A549 (cell line): ENCODE measurements at regions not wholly inside any gene's neighbourhood (a gene's known extent, or its start where the extent isn't known, plus 50 kb on each side); places are given as distances from the start of the nearest gene placed in this dataset.
"Not testable (repeated sequence)": the region's sequence is repeated elsewhere in the genome, so short reads cannot be mapped to it uniquely, and the experiment has no call there.

Experiments
- ATAC-seq, 2 experiments: fragments of 200-7000 bp in 1 of 2; fragments of >200 bp in 1 of 2; cut with Nextera tagmentation in 1 of 2; cut with Tn5 transposase in 1 of 2; 3 replicates each; pipeline versions ENCODE4 v1.8.0 to v1.9.1; 2018 to 2020; ENCODE audit warnings: mild to moderate bottlenecking in 1 of 2, moderate library complexity in 1 of 2
- CTCF ChIA-PET: fragments of 300-600 bp; sonication (Branson Sonifier 250); formaldehyde crosslinking; extraction: SDS; loops from one replicate; lab custom pipeline; 2021; ENCODE audit warnings: antibody characterized with exemption, inconsistent platforms; lab: Yijun Ruan, JAX
- POLR2A ChIA-PET: fragments of 350-600 bp; formaldehyde crosslinking; extraction: SDS; loops from one replicate; lab custom pipeline; 2021; ENCODE audit warnings: antibody characterized with exemption, inconsistent platforms; lab: Yijun Ruan, JAX
- DNase-seq, 2 experiments: peaks; one replicate each; pipeline versions ENCODE4 v3.0.0 to v3.0.0-alpha.2; 2011 to 2016; ENCODE audit warnings: low read depth in 1 of 2, low spot score in 1 of 2
- FAIRE-seq: peaks from 2 replicates; lab custom pipeline; 2011; peaks lifted over from hg19 to GRCh38; lab: Jason Lieb, UNC
- H3K27ac ChIP-seq, 2 experiments: fragments of >200 bp; sonication (Bioruptor Twin); formaldehyde crosslinking; 3 replicates each; pipeline ENCODE4 v1.5.1; 2016 to 2017
- H3K4me1 ChIP-seq: fragments of >200 bp; sonication (Bioruptor Twin); formaldehyde crosslinking; 3 replicates; pipeline ENCODE4 v1.6.1; 2016
- H3K4me2 ChIP-seq: fragments of >200 bp; sonication (Bioruptor Twin); formaldehyde crosslinking; 3 replicates; pipeline ENCODE4 v1.6.1; 2016
- H3K4me3 ChIP-seq: fragments of >200 bp; sonication (Bioruptor Twin); formaldehyde crosslinking; 3 replicates; pipeline ENCODE4 v1.5.1; 2016
- H3K9me3 ChIP-seq: fragments of >200 bp; sonication (Bioruptor Twin); formaldehyde crosslinking; 3 replicates; pipeline ENCODE4 v1.6.1; 2016
- CBX2 ChIP-seq: fragments of 200-600 bp; sonication (generic); IDR thresholded peaks from 2 replicates; pipeline ENCODE4 v1.6.1; 2016; ENCODE audit warnings: low read depth, mild to moderate bottlenecking, borderline replicate concordance
- CHD2 ChIP-seq: fragments of 150-350 bp; IDR thresholded peaks from 2 replicates; pipeline ENCODE4 v1.6.1; 2014; ENCODE audit warnings: low read length; ENCODE audit not compliant: partially characterized antibody
- EHF ChIP-seq: fragments of 250-450 bp; sonication (Bioruptor Pico); IDR thresholded peaks from 2 replicates; pipeline ENCODE4 v1.5.0; 2020; ENCODE audit warnings: mild to moderate bottlenecking
- EHMT2 ChIP-seq: fragments of 200-600 bp; sonication (generic); IDR thresholded peaks from 2 replicates; pipeline ENCODE4 v1.6.1; 2016; ENCODE audit warnings: antibody characterized with exemption, low read depth, mild to moderate bottlenecking, moderate library complexity
- FOSL2 ChIP-seq, 2 experiments: fragments of 450-650 bp in 1 of 2; fragments of >200 bp in 1 of 2; sonication (Bioruptor Twin) in 1 of 2; formaldehyde crosslinking; IDR thresholded peaks; 2 replicates each; pipeline versions ENCODE4 v1.5.0 to v1.6.1; 2016 to 2020; ENCODE audit warnings: mild to moderate bottlenecking in 1 of 2, moderate library complexity in 1 of 2
- HDAC2 ChIP-seq: fragments of 200-600 bp; sonication (generic); IDR thresholded peaks from 2 replicates; pipeline ENCODE4 v1.6.1; 2016
- HOXB5 ChIP-seq: fragments of 250-450 bp; sonication (Bioruptor Pico); IDR thresholded peaks from 2 replicates; pipeline ENCODE4 v1.5.0; 2020; ENCODE audit warnings: mild to moderate bottlenecking, moderate library complexity
- KDM1A ChIP-seq: fragments of 200-600 bp; sonication (generic); IDR thresholded peaks from 2 replicates; pipeline ENCODE4 v1.6.1; 2016; ENCODE audit warnings: low read depth, mild to moderate bottlenecking
- KDM5A ChIP-seq: fragments of 200-600 bp; sonication (generic); IDR thresholded peaks from 2 replicates; pipeline ENCODE4 v1.6.1; 2016; ENCODE audit warnings: antibody characterized with exemption, mild to moderate bottlenecking
- MAZ ChIP-seq: fragments of 150-350 bp; IDR thresholded peaks from 2 replicates; pipeline ENCODE4 v1.6.1; 2014; ENCODE audit warnings: antibody characterized with exemption, low read depth, low read length, borderline replicate concordance
- NPAS2 ChIP-seq: fragments of 250-450 bp; sonication (Bioruptor Pico); IDR thresholded peaks from 2 replicates; pipeline ENCODE4 v1.8.0; 2022; ENCODE audit warnings: mild to moderate bottlenecking, moderate library complexity, borderline replicate concordance
- PHF8 ChIP-seq: fragments of 200-600 bp; sonication (generic); IDR thresholded peaks from 2 replicates; pipeline ENCODE4 v1.6.1; 2016; ENCODE audit warnings: low read depth, mild to moderate bottlenecking, antibody characterized with exemption, moderate library complexity, borderline replicate concordance
- RAD21 ChIP-seq, 2 experiments: fragments of >200 bp in 1 of 2; sonication (Bioruptor Twin) in 1 of 2; formaldehyde crosslinking in 1 of 2; IDR thresholded peaks in 1 of 2; conservative IDR thresholded peaks in 1 of 2; 2 replicates in 1 of 2; 3 replicates in 1 of 2; pipeline ENCODE4 v1.6.1; 2012 to 2018; ENCODE audit warnings: inconsistent platforms in 1 of 2
- RARB ChIP-seq: fragments of 250-450 bp; sonication (Bioruptor Pico); IDR thresholded peaks from 2 replicates; pipeline ENCODE4 v1.8.0; 2021; ENCODE audit warnings: mild to moderate bottlenecking, moderate library complexity
- TP53 ChIP-seq: fragments of 250-450 bp; sonication (Bioruptor Pico); IDR thresholded peaks from 2 replicates; pipeline ENCODE4 v1.5.0; 2021; ENCODE audit warnings: mild to moderate bottlenecking, moderate library complexity
- ZC3H11A ChIP-seq: fragments of 450-650 bp; IDR thresholded peaks from 2 replicates; pipeline ENCODE4 v1.6.1; 2014; ENCODE audit warnings: antibody characterized with exemption, mild to moderate bottlenecking
- WGBS: methylation state at CpG from one replicate; pipeline ENCODE4 v1.1.6; 2017; ENCODE audit errors: missing lambda C conversion rate; 5-methylcytosine and 5-hydroxymethylcytosine counted together
- TF ChIP-seq, protein P1 (sequence below): fragments of >200 bp; sonication (Bioruptor Twin); formaldehyde crosslinking; IDR thresholded peaks from 3 replicates; pipeline ENCODE4 v1.6.1; 2016
- TF ChIP-seq, protein P2 (sequence below): fragments of 450-650 bp; IDR thresholded peaks from 2 replicates; pipeline ENCODE4 v1.6.1; 2014; ENCODE audit warnings: antibody characterized with exemption
- TF ChIP-seq, protein P3 (sequence below): IDR thresholded peaks from 2 replicates; pipeline ENCODE4 v1.6.1; 2012; ENCODE audit warnings: low read depth, borderline replicate concordance
- TF ChIP-seq, protein P4 (sequence below): fragments of 250-450 bp; sonication (Bioruptor Pico); IDR thresholded peaks from 2 replicates; pipeline ENCODE4 v1.5.0; 2021; ENCODE audit warnings: mild to moderate bottlenecking, moderate library complexity, borderline replicate concordance
- TF ChIP-seq, protein P5 (sequence below): fragments of >200 bp; sonication (Bioruptor Twin); formaldehyde crosslinking; IDR thresholded peaks from 2 replicates; pipeline ENCODE4 v1.6.1; 2016

DNA sequence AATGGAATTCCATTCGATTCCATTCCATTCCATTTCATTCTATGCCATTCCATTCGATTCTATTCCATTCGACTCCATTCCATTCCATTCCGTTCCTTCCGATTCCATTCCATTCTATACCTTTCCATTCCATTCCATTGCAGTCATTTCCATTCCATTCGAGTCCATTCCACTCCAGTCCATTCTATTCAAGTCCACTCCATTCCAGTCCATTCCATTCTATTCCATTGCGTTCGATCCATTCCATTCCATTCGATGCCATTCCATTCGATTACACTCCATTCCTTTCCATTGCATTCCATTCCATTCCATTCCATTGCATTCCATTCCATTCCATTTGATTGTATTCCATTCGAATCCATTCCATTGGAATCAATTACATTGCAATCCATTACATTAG, 1119.8 kb downstream of the RPIA start:
- CTCF ChIA-PET = no interaction called here
- peaks cover 42% of the 10 kb centered on the region for H3K9me3 ChIP-seq
- TF ChIP-seq FOSL2 (IDR thresholded peaks at IDR 0.05) (no peak), FOSL2 (CRISPR knock-in tag; IDR thresholded peaks at IDR 0.05) (no peak), KDM1A (no peak), NPAS2 (no peak), RAD21 (conservative IDR thresholded peaks at IDR 0.05 in 1 of 2, IDR thresholded peaks at IDR 0.05 in 1 of 2) (no peak), PHF8 (no peak), CHD2 (no peak), ZC3H11A (no peak), EHMT2 (no peak)
- TF ChIP-seq, protein P1, sequence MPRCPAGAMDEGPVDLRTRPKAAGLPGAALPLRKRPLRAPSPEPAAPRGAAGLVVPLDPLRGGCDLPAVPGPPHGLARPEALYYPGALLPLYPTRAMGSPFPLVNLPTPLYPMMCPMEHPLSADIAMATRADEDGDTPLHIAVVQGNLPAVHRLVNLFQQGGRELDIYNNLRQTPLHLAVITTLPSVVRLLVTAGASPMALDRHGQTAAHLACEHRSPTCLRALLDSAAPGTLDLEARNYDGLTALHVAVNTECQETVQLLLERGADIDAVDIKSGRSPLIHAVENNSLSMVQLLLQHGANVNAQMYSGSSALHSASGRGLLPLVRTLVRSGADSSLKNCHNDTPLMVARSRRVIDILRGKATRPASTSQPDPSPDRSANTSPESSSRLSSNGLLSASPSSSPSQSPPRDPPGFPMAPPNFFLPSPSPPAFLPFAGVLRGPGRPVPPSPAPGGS = no peak
- TF ChIP-seq, protein P2, sequence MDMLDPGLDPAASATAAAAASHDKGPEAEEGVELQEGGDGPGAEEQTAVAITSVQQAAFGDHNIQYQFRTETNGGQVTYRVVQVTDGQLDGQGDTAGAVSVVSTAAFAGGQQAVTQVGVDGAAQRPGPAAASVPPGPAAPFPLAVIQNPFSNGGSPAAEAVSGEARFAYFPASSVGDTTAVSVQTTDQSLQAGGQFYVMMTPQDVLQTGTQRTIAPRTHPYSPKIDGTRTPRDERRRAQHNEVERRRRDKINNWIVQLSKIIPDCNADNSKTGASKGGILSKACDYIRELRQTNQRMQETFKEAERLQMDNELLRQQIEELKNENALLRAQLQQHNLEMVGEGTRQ = no peak
- TF ChIP-seq, protein P3, sequence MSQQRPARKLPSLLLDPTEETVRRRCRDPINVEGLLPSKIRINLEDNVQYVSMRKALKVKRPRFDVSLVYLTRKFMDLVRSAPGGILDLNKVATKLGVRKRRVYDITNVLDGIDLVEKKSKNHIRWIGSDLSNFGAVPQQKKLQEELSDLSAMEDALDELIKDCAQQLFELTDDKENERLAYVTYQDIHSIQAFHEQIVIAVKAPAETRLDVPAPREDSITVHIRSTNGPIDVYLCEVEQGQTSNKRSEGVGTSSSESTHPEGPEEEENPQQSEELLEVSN = no peak
- POLR2A ChIA-PET = no interaction called here
- no peak for ATAC-seq
- no peak overlapping the region for H3K27ac ChIP-seq
- no peaks in the 10 kb centered on the region for H3K4me1 ChIP-seq
- no peak for DNase-seq
- 41% methylated on average over 11 of the region's 11 CpGs for WGBS
- H3K4me3 ChIP-seq = no peak overlapping the region
- no peak for FAIRE-seq
- no peak overlapping the region for H3K4me2 ChIP-seq

DNA sequence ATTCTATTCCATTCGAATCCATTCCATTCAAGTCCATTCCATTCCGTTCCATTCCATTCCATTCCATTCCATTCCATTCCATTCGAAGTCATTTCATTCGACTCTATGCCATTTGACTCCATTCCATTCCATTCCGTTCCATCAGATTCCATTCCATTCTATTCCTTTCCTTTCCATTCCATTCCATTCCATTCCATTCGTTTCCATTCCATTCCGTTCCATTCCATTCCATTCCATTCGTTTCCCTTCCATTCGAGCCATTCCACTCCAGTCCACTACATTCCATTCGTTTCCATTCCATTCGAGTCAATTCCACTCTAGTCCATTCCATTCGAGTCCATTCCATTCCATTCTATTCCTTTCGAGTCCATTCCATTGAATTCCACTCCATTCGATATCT, 1120.4 kb downstream of the RPIA start:
- H3K27ac ChIP-seq, H3K4me3 ChIP-seq, POLR2A ChIA-PET, H3K4me2 ChIP-seq, CTCF ChIA-PET, DNase-seq, ATAC-seq, FAIRE-seq, H3K4me1 ChIP-seq: not testable (repeated sequence)
- H3K9me3 ChIP-seq = peaks cover 37% of the 10 kb centered on the region
- 17% methylated on average over 14 of the region's 14 CpGs for WGBS

DNA sequence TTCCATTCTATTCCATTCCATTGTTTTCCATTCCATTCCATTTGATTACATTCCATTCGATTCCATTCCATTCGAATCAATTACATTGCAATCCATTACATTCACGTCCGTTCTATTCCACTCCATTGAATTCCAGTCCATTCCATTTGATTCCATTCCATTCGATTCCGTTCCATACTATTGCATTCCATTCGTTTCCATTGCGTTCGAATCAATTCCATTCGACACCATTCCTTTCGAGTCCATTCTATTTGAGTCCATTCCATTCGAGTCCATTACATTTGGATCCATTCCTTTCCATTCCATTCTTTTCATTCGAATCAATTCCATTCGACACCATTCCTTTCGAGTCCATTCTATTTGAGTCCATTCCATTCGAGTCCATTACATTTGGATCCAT, 1122.9 kb downstream of the RPIA start:
- CTCF ChIA-PET, ATAC-seq, H3K27ac ChIP-seq, DNase-seq, H3K4me3 ChIP-seq, FAIRE-seq, H3K4me1 ChIP-seq, POLR2A ChIA-PET, H3K4me2 ChIP-seq: not testable (repeated sequence)
- H3K9me3 ChIP-seq = peaks cover 44% of the 10 kb centered on the region
- 42% methylated on average over 16 of the region's 16 CpGs for WGBS

DNA sequence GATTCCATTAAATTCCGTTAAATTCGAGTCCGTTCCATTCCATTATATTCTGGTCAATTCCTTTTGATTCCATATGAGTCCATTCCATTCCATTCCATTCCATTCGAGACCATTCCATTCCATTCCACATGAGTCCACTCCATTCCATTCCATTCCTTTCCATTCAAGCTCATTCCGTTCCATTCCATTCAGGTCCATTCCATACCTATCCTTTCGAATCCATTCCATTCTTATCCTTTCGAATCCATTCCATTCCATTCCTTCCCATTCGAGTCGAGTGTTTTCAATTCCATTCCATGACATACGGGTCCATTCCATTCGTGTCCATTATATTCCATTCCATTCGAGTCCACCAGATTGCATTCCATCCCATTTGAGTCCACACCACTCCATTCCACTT, 1127.4 kb downstream of the RPIA start:
- Histone ChIP-seq H3K4me2 (no peak overlapping the region), H3K4me1 (no peaks in the 10 kb centered on the region), H3K27ac (no peak overlapping the region), H3K4me3 (no peak overlapping the region), H3K9me3 (peaks cover 24% of the 10 kb centered on the region; the same call in 2 of the 3 replicates)
- POLR2A ChIA-PET = no interaction called here
- WGBS = 15% methylated on average over 12 of the region's 12 CpGs
- FAIRE-seq (no peak), ATAC-seq (no peak), DNase-seq (no peak)
- CTCF ChIA-PET = no interaction called here
- TF ChIP-seq HDAC2 = no peak
- no peak for TF ChIP-seq NPAS2
- TF ChIP-seq, protein P4, sequence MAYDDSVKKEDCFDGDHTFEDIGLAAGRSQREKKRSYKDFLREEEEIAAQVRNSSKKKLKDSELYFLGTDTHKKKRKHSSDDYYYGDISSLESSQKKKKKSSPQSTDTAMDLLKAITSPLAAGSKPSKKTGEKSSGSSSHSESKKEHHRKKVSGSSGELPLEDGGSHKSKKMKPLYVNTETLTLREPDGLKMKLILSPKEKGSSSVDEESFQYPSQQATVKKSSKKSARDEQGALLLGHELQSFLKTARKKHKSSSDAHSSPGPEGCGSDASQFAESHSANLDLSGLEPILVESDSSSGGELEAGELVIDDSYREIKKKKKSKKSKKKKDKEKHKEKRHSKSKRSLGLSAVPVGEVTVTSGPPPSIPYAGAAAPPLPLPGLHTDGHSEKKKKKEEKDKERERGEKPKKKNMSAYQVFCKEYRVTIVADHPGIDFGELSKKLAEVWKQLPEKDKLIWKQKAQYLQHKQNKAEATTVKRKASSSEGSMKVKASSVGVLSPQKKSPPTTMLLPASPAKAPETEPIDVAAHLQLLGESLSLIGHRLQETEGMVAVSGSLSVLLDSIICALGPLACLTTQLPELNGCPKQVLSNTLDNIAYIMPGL = no peak
- no peak for TF ChIP-seq RARB (CRISPR knock-in tag)
- no peak for TF ChIP-seq MAZ
- TF ChIP-seq, protein P5, sequence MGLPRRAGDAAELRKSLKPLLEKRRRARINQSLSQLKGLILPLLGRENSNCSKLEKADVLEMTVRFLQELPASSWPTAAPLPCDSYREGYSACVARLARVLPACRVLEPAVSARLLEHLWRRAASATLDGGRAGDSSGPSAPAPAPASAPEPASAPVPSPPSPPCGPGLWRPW = no peak
- no peak for TF ChIP-seq HOXB5 (CRISPR knock-in tag)
- no peak for TF ChIP-seq FOSL2 (IDR thresholded peaks at IDR 0.05)
- no peak for TF ChIP-seq FOSL2 (CRISPR knock-in tag; IDR thresholded peaks at IDR 0.05)
- no peak for TF ChIP-seq CBX2
- no peak for TF ChIP-seq TP53
- TF ChIP-seq KDM5A = no peak
- no peak for TF ChIP-seq PHF8
- TF ChIP-seq RAD21 (conservative IDR thresholded peaks at IDR 0.05 in 1 of 2, IDR thresholded peaks at IDR 0.05 in 1 of 2) = no peak
- TF ChIP-seq EHF (CRISPR knock-in tag) = no peak
- TF ChIP-seq, protein P1 = no peak
